ENCODE measurements at regions not wholly inside any gene's neighbourhood (a gene's known extent, or its start where the extent isn't known, plus 50 kb on each side); places are given as distances from the start of the nearest gene placed in this dataset.
"Not testable (repeated sequence)": the region's sequence is repeated elsewhere in the genome, so short reads cannot be mapped to it uniquely, and the experiment has no call there.

DNA sequence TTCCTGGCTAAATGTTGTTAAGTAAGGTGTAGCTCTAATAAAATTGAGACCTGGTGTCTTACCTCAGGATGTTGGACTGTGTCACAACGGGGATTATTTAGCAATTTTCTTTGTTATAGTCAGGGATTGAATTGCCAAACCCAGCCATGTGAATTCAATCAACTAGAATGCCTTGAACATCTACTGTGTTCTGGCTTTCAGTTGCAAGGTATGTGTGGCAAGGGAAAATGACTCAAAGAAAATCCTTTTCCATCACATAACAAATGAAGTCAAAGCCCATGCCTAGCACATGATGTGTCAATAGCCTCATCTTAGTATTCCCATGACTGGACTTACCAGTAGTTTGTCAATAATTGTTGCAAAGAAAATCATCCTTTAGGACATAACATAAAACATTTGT, 519.8 kb upstream of the FLRT2 start:
- H3K79me2 ChIP-seq (ENCODE audit: control insufficient read depth, insufficient read depth, low read length, poor library complexity) = no peaks in the 10 kb centered on the region
- H3K18ac ChIP-seq (ENCODE audit: low read length) = no peak overlapping the region
- no peak overlapping the region for H3K23ac ChIP-seq (ENCODE audit: low read length)
- no peak overlapping the region for H2BK5ac ChIP-seq (ENCODE audit: low read depth, low read length, poor library complexity)
- no peaks in the 10 kb centered on the region for H3K4me1 ChIP-seq (ENCODE audit: control insufficient read depth in 1 of 2, insufficient read depth in 2 of 2, low read length in 2 of 2)
- H2AFZ ChIP-seq (ENCODE audit: insufficient read depth, low read length, poor library complexity) = no peak overlapping the region
- no peak overlapping the region for H2AK5ac ChIP-seq (ENCODE audit: low read length)
- H4K8ac ChIP-seq (ENCODE audit: low read depth, low read length) = no peak overlapping the region
- DNase-seq = no peak
- WGBS (ENCODE audit: extremely low coverage, insufficient coverage, insufficient read length) = no CpG with 5 or more reads among the region's 1 CpG
- no peak overlapping the region for H3K4ac ChIP-seq (ENCODE audit: low read depth, low read length)
- no peak overlapping the region for H3K27ac ChIP-seq (ENCODE audit: low read depth, low read length)
- H3K79me1 ChIP-seq (ENCODE audit: low read length) = no peaks in the 10 kb centered on the region
- H3K4me2 ChIP-seq (ENCODE audit: low read length) = no peak overlapping the region
- no peaks in the 10 kb centered on the region for H3K9me3 ChIP-seq (ENCODE audit: insufficient read depth, low read depth, low read length)
- no peak overlapping the region for H4K91ac ChIP-seq (ENCODE audit: low read depth, low read length)
- H3K9ac ChIP-seq (ENCODE audit: low read length) = no peak overlapping the region
- H4K12ac ChIP-seq (ENCODE audit: low read depth, low read length) = no peak overlapping the region
- no peaks in the 10 kb centered on the region for H3K27me3 ChIP-seq (ENCODE audit: insufficient read depth, low read length)
- no peak overlapping the region for H2BK12ac ChIP-seq (ENCODE audit: low read length)
- H2BK120ac ChIP-seq (ENCODE audit: insufficient read depth, low read length, poor library complexity) = no peak overlapping the region
- no peak overlapping the region for H3K14ac ChIP-seq (ENCODE audit: low read length)
- no peaks in the 10 kb centered on the region for H3K36me3 ChIP-seq (ENCODE audit: control insufficient read depth in 1 of 2, insufficient read depth in 2 of 2, low read length in 2 of 2)
- H3K4me3 ChIP-seq (ENCODE audit: low read depth, low read length) = no peak overlapping the region

DNA sequence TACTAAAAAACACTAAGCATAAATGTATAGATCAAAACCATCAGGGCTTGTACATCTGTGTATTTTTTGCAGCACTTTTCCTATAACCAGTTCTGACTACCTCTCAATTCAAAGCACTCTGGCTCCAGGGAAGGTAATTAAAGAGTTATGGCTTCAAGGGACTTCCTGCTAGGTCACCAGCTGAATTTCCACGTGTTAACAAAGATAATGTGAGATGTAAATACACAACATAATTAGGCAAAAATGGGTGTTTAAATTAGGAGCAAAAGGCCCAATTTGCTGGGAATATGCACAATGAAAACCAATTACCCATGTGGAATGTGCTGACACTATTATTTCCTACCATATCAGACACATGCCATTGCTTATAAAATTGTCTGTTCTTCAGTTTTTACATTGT, 513.4 kb upstream of the FLRT2 start:
- Histone ChIP-seq H3K79me2 (ENCODE audit: control insufficient read depth, insufficient read depth, low read length, poor library complexity) (no peaks in the 10 kb centered on the region), H3K23ac (ENCODE audit: low read length) (no peak overlapping the region), H3K18ac (ENCODE audit: low read length) (no peak overlapping the region), H3K4me1 (ENCODE audit: control insufficient read depth in 1 of 2, insufficient read depth in 2 of 2, low read length in 2 of 2) (no peaks in the 10 kb centered on the region), H2BK120ac (ENCODE audit: insufficient read depth, low read length, poor library complexity) (no peak overlapping the region), H3K9ac (ENCODE audit: low read length) (no peak overlapping the region), H3K4me2 (ENCODE audit: low read length) (no peak overlapping the region), H2AFZ (ENCODE audit: insufficient read depth, low read length, poor library complexity) (no peak overlapping the region), H3K27me3 (ENCODE audit: insufficient read depth, low read length) (no peaks in the 10 kb centered on the region), H3K14ac (ENCODE audit: low read length) (no peak overlapping the region), H2AK5ac (ENCODE audit: low read length) (no peak overlapping the region), H4K8ac (ENCODE audit: low read depth, low read length) (no peak overlapping the region), H2BK12ac (ENCODE audit: low read length) (no peak overlapping the region), H2BK5ac (ENCODE audit: low read depth, low read length, poor library complexity) (no peak overlapping the region), H3K79me1 (ENCODE audit: low read length) (no peaks in the 10 kb centered on the region), H3K36me3 (ENCODE audit: control insufficient read depth in 1 of 2, insufficient read depth in 2 of 2, low read length in 2 of 2) (no peaks in the 10 kb centered on the region), H3K4ac (ENCODE audit: low read depth, low read length) (no peak overlapping the region), H4K12ac (ENCODE audit: low read depth, low read length) (no peak overlapping the region), H4K91ac (ENCODE audit: low read depth, low read length) (no peak overlapping the region), H3K9me3 (ENCODE audit: insufficient read depth, low read depth, low read length) (no peaks in the 10 kb centered on the region), H3K4me3 (ENCODE audit: low read depth, low read length) (no peak overlapping the region), H3K27ac (ENCODE audit: low read depth, low read length) (no peak overlapping the region)
- DNase-seq = no peak
- WGBS (ENCODE audit: extremely low coverage, insufficient coverage, insufficient read length) = no CpG with 5 or more reads among the region's 1 CpG

- not testable (repeated sequence) for H4K12ac ChIP-seq (ENCODE audit: low read depth, low read length); H2BK5ac ChIP-seq (ENCODE audit: low read depth, low read length, poor library complexity); H3K9me3 ChIP-seq (ENCODE audit: insufficient read depth, low read depth, low read length); H3K23ac ChIP-seq (ENCODE audit: low read length); H3K79me1 ChIP-seq (ENCODE audit: low read length); H3K36me3 ChIP-seq (ENCODE audit: control insufficient read depth in 1 of 2, insufficient read depth in 2 of 2, low read length in 2 of 2); H3K27me3 ChIP-seq (ENCODE audit: insufficient read depth, low read length); H3K27ac ChIP-seq (ENCODE audit: low read depth, low read length); H2AK5ac ChIP-seq (ENCODE audit: low read length); H2BK12ac ChIP-seq (ENCODE audit: low read length); H3K4me1 ChIP-seq (ENCODE audit: control insufficient read depth in 1 of 2, insufficient read depth in 2 of 2, low read length in 2 of 2); H3K4me3 ChIP-seq (ENCODE audit: low read depth, low read length); H3K4ac ChIP-seq (ENCODE audit: low read depth, low read length); H3K79me2 ChIP-seq (ENCODE audit: control insufficient read depth, insufficient read depth, low read length, poor library complexity); H2BK120ac ChIP-seq (ENCODE audit: insufficient read depth, low read length, poor library complexity); H3K18ac ChIP-seq (ENCODE audit: low read length); H2AFZ ChIP-seq (ENCODE audit: insufficient read depth, low read length, poor library complexity); H4K8ac ChIP-seq (ENCODE audit: low read depth, low read length); H3K14ac ChIP-seq (ENCODE audit: low read length); H3K9ac ChIP-seq (ENCODE audit: low read length); H3K4me2 ChIP-seq (ENCODE audit: low read length); H4K91ac ChIP-seq (ENCODE audit: low read depth, low read length); DNase-seq
- WGBS (ENCODE audit: extremely low coverage, insufficient coverage, insufficient read length) = no CpG with 5 or more reads among the region's 7 CpGs
These were observed 506.1 kb upstream of the FLRT2 start for GRCh38 chr14:85023866-85024265.

GRCh38 chr14:85024931-85025330, 505.0 kb upstream of the FLRT2 start:
- H2BK12ac ChIP-seq (ENCODE audit: low read length) = no peak overlapping the region
- H3K27ac ChIP-seq (ENCODE audit: low read depth, low read length) = no peak overlapping the region
- H2BK5ac ChIP-seq (ENCODE audit: low read depth, low read length, poor library complexity) = no peak overlapping the region
- H3K23ac ChIP-seq (ENCODE audit: low read length) = no peak overlapping the region
- no peaks in the 10 kb centered on the region for H3K79me2 ChIP-seq (ENCODE audit: control insufficient read depth, insufficient read depth, low read length, poor library complexity)
- no peak overlapping the region for H3K18ac ChIP-seq (ENCODE audit: low read length)
- no peak overlapping the region for H2BK120ac ChIP-seq (ENCODE audit: insufficient read depth, low read length, poor library complexity)
- no peak overlapping the region for H2AK5ac ChIP-seq (ENCODE audit: low read length)
- H3K4me3 ChIP-seq (ENCODE audit: low read depth, low read length) = no peak overlapping the region
- no peak overlapping the region for H3K9ac ChIP-seq (ENCODE audit: low read length)
- H3K14ac ChIP-seq (ENCODE audit: low read length) = no peak overlapping the region
- WGBS (ENCODE audit: extremely low coverage, insufficient coverage, insufficient read length) = no CpG with 5 or more reads among the region's 2 CpGs
- no peaks in the 10 kb centered on the region for H3K4me1 ChIP-seq (ENCODE audit: control insufficient read depth in 1 of 2, insufficient read depth in 2 of 2, low read length in 2 of 2)
- H3K4ac ChIP-seq (ENCODE audit: low read depth, low read length) = no peak overlapping the region
- H2AFZ ChIP-seq (ENCODE audit: insufficient read depth, low read length, poor library complexity) = no peak overlapping the region
- H4K91ac ChIP-seq (ENCODE audit: low read depth, low read length) = no peak overlapping the region
- no peaks in the 10 kb centered on the region for H3K27me3 ChIP-seq (ENCODE audit: insufficient read depth, low read length)
- no peaks in the 10 kb centered on the region for H3K9me3 ChIP-seq (ENCODE audit: insufficient read depth, low read depth, low read length)
- no peak overlapping the region for H3K4me2 ChIP-seq (ENCODE audit: low read length)
- no peaks in the 10 kb centered on the region for H3K36me3 ChIP-seq (ENCODE audit: control insufficient read depth in 1 of 2, insufficient read depth in 2 of 2, low read length in 2 of 2)
- DNase-seq = no peak
- H3K79me1 ChIP-seq (ENCODE audit: low read length) = no peaks in the 10 kb centered on the region
- H4K12ac ChIP-seq (ENCODE audit: low read depth, low read length) = no peak overlapping the region
- H4K8ac ChIP-seq (ENCODE audit: low read depth, low read length) = no peak overlapping the region
